ENCODE measurements at regions not wholly inside any gene's neighbourhood (a gene's known extent, or its start where the extent isn't known, plus 50 kb on each side); places are given as distances from the start of the nearest gene placed in this dataset.

DNA sequence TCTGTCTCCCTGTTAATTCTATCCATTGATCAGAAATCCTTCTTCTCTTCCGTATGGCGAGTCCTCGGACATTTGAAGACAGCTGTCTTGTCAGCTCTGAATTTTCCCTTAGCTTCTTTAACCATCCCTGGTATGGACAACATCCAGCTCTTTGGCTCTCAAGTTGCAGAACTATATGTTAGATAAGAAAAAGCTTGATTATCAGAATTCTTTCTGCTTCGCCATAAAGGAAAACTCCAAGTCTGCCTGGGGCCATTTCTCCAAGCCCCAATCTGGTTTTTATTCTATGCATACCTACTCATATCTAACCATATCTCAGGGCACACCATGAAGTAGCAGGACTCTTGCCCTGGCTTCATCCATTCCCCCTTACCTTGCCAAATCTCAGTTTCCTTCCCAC lies 215.7 kb upstream of the TMC3 start:
- no peak for DNase-seq (ENCODE audit: low read depth)

DNA sequence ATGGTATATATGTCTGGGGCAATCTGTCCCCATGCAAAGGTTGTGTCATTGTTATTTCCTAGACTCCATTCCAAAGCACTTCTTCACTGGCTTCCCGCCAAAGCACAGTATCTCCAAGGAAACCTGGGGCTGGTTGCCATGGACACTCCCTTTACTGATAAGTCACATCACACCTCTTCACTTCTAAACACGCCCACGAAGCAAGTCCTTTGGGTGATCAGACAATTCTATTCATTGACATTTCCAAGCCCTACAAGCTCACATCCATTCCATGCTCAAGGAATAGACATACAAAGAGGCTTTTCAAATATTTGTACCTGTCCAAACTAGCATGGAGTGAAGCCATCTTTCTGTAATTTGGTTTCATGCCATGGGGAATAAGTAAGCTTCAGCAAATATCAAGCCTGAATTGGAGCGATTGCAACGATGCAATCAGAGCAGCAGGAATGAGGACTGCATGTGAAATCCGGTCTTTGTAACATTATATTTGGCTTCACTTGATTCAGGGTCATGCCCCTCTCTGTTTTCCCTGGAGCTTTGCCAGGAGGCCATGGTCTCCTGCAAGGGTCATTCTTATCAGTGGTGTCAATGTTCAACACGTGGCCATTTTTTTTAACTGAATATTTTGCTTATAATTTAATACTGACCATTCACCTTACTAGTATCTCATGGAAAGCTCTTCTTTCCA lies 201.6 kb upstream of the TMC3 start:
- DNase-seq (ENCODE audit: low read depth) = no peak

DNA sequence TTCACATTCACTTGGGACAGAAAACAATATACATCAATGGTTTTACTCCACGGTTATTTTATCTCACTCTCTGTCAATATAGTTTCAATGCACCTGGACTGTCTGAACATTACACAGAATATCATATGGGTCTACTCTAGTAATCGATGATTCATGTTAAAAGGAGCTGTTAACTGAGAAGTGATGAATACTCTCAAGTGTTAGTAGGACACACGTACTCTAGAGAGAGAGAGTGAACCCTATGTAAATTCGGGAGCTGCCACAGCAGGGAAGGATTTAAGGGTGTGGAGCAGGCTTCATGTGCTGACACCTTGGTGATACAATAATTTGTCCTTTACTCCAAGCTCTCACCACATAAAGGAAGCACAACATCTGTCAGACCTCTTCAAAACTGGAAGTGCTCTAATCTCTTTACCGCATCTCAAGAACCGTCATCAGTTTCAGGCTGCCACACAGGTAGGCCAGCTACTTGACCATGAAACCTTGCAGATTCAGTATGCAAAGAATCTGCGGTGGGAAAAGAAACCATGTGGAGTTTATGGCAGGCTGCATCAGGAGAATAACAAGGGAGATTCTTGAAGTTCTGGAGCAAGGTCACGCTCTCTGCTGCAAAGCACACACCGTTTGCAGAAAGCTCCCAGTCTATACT lies 199.2 kb upstream of the TMC3 start:
- no peak for DNase-seq (ENCODE audit: low read depth)

DNA sequence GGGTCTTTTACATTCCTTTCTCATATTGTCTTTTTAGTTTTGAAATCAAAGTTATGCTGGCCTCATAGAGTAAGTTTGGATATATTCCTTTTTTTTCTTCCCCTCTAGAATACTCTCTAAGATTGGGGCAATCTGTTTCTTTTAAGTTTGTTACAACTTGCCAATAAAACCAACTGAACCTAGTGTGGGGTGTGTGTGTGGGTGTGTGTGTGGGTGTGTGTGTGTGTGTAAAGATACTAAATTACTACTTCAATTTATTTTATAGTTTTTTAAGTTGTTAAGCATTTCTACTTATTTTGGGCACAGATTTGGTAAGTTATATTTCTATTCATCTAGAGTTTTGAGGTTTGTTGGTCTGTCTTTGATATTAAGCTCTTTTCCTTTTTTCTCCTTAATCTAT lies 198.2 kb upstream of the TMC3 start:
- DNase-seq (ENCODE audit: low read depth) = no peak

DNA sequence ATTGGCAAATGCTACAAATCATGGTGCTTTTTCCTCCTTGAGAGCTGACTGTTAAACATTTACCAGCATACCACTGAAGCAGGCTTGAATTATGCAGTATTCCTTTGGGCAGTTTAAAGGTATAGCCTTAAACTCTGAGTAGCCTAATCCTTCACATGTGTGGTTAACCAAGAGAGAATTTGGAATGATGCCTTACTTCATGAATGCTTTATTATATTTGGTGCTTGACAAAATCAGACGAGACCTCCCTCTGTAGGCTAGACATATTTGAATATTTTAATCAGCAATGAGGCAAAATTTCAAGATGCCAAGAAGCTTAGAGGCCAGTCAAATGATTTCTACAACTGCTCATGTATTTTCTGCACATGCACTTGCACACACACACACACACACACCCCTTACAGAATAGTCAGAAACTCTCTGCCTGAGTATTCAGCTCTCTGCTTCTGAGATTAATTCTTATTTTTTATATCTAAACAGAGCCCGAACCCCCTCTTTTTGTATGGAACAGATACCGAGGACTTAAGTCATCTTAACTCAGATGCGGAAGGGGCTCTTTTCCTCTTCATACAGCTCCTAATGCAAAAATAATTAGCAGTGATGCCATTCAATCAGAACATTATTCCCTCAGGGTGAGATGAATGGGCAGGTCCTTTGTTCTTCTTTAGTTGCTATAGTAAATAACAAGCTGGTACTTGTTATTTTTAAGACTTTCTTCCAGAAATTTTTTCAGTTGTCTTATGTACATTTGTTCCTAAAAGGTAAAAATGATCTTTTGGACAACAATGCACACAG lies 195.5 kb upstream of the TMC3 start:
- DNase-seq (ENCODE audit: low read depth) = no peak

DNA sequence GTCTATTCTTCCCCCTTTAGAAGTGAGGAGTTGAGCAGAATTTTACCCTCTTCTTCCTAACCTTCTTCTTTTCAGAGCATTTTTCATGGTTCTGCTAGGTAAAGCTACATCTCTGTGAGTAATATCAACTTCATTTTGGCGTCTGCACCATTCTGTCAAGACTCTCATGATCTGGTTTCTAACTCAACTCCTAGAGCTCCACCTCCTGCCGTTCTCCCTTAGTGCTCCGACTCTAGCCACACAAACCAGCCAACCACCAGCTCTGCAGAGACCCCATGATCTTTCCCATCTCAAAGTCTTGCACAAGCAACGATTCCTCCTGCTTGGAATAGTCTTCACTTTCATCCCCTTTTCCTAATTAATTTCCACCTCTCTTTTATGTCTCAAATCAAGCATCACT lies 193.9 kb upstream of the TMC3 start:
- no peak for DNase-seq (ENCODE audit: low read depth)

DNA sequence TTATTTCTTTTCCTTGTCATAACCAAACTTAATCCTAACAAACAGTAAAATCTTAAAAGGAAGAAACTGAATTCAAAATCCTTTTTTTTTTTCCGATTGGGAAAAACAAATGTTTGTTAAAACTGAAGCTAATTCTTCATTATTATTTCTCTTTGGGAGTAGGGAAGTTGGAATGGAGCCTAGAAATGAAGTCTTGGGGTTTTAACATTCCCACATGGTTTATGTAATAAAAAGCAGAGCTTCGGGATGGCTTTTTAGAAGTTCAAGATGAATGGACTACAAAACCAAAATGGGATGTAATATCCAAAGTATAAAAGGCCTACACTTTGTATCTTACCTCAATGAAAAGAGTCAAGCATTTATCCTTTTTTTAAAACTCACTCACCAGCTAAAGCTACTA lies 189.0 kb upstream of the TMC3 start:
- no peak for DNase-seq (ENCODE audit: low read depth)

DNA sequence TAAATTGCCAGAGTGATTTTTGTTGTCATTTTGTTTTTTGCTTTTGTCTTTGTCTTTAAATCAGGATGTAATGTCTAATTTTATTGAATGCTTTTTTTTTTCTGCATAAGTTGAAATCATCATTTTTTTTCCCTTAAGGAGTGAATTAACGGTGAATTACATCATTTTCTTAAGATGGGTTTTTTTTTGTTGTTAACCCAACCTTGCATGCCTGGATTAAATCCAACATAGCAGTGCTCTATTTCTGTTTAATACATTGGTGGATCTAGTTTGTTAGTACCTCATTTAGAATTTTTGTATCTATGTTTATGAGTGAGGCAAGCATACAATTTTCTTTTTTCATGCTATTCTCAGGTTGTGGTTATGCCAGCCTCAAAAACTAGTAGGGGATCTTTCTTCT lies 186.4 kb upstream of the TMC3 start:
- no peak for DNase-seq (ENCODE audit: low read depth)

DNA sequence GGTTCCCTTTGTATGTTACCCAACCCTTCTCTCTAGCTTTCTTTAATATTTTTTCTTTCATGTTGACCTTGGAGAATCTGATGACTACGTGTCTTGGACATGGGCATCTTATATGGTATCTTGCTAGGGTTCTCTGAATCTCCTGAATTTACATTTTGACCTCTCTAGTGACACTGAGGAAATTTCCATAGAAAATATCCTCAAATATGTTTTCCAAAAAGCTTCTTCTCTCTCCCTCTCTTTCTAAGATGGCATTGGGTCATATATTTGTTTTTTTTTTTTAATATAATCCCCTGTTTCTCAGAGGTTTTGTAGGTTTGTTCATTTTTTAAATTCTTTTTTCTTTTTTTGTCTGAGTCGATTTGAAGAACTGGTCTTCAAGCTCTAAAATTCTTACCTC lies 184.0 kb upstream of the TMC3 start:
- no peak for DNase-seq (ENCODE audit: low read depth)

DNA sequence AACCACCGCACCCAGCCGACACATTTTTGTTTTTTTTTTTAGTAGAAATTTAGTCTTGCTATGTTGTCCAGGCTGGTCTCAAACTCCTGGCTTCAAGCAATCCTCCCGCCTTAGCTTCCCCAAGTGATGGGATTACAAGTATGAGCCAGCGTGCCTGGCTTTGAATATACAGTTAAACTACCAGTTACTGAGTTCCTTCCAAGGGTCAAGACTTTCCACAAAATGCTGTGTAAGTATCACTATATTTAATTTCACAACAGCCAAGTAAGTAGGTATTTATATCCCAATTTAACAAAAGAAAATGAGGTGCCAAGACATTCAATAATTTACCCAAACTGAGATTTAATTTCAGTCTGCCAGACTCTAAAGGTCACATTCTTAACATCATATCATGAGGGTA lies 181.3 kb upstream of the TMC3 start:
- no peak for DNase-seq (ENCODE audit: low read depth)

DNA sequence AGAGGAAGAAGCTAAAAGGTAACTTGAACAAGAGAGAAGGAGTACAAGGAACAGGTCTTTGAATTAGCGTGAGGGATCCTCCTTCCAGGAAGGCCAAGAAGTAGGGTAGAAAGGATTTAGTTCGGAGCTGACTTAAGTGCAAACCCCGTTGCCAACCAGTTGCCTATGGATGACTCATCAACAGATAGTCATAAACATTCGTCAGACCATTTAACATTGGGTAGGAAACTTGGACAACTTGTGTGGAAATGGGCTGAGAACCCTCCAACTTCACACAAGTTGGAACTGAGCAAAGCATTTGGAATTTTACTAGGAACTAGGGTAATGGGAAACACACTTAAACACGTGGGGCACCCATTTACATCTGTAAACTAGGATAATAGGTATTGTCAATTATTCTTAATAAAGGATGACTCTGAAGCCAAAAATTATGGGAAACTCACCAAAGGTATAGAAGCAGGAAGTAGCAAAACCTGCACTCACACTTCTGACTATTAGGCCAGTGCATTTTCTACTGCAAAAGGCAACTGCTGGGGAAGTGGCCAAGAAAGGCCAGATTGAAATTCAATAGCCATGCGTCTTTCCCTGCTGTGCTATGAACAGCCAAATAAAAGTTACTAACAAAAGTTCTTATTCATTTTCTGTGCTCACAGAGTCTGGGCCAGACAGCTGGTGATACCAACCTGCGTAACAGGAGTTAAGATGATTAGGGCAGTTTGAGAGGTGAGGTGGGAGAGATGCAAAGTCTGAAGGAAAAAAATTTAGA lies 174.5 kb upstream of the TMC3 start:
- no peak for DNase-seq (ENCODE audit: low read depth)

DNA sequence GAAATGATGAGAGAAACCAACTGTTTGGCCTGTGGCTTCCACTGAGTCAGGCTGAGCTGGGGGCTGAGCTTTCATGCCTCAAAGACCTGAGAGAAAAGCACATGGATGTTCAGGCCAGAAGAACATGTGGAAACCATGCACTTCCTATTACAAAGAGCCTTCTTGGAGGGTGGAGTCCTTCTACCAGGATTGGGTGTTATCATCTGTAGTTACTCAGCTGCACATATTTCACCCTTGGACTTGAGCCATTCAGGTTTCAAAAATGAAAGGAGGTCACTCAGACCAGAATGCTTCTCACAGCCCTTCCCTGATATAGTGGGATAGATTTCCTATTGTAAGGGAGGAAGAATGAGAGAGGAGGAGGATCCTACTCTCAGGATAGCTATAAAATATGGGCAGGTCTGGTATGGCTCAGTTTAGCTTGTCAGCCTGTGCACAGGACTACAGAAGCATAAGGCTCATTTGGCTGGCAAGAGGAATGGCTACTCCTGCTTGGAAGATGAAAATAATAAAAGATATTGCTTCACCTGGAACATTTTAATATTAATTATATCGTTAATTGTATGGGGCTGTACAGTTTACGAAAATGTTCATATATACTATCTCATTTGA lies 173.6 kb upstream of the TMC3 start:
- DNase-seq (ENCODE audit: low read depth) = no peak

DNA sequence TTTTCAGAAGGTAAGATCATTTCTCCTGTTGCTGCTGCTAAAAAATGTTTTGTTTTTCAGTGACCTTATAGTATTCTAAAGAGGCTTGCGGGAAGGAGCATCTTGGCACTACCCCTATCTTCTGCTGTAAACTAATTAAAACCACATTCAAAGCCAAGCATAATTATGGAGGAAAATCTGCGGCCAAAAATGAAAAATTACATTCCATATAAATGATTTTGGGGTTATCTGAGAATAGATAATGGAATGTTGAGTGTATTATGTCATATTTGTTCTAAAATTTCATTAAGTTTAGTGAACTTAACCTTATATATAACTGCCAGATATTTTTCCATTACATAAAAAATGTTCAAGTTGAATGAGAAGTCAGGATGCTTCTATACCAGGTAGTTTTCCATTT lies 170.4 kb upstream of the TMC3 start:
- no peak for DNase-seq (ENCODE audit: low read depth)

DNA sequence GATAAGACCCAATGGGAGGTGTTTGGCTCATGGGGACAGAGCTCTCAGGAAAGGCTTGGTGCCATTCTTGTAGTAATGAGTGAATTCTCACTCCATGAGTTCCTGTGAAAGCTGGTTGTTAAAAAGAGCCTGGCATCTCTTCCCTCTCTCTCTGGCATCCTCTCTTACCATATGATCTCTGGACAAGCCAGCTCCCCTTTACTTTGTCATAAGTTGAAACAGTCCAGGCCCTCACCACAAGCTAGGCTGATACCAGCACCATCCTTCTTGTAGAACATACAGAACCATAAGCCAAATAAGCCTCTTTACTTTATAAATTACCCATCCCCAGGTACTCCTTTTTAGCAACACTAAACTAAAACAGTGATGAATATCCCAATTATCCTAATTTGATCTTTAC lies 166.9 kb upstream of the TMC3 start:
- no peak for DNase-seq (ENCODE audit: low read depth)

DNA sequence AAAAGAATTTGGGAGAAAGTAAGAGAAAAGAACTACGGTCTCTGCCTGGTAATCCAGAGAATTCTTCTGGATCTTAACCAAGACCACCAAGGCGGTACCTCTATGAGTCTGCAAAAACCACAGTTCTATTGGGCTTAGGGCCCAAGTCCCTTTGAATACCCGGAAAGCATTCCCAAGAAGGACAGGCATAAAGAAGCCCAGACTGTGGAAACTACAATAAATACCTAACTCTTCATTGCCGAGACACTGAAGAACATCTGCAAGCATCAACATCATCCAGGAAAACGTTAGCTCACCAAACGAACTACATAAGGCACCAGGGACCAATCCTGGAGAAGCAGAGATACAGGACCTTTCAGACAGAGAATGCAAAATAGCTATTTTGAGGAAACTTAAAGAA lies 162.3 kb upstream of the TMC3 start:
- DNase-seq (ENCODE audit: low read depth) = no peak

DNA sequence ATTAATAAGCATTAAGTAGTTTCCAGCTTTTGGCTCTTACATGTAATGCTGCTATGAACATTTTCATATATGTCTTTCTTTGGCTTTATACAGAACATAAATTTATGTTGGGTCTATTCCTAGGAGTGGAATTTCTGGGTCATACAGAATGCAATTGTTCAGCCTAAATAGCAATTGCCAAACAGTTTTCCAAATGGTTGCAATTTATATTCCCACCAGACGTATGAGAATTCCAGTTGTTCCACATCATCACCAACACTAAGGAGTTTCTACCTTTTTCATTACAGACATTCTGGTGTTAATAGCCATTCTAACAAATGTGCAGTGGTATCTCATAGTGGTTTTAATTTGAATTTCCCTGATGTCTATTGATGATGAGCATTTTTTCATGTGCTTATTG lies 160.1 kb upstream of the TMC3 start:
- no peak for DNase-seq (ENCODE audit: low read depth)

DNA sequence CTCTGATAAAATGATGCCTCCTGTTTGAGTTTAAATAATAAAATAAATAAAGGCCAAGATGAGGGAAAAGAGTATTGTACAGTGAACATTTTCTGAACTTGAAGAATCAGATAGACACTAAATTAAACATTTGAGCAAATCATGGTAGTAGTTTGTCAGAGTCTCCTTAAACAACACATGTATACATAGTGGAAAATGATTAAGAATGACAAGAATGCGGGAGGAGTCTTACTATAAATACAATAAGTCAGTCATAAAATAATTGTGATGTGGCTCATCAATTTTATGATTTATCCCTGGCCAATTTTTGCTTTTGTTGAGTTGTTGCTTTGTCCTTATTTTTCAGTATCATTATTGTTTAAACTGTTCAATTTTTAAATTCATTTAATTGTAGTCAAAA lies 158.0 kb upstream of the TMC3 start:
- peak; percentile 20 for DNase-seq (ENCODE audit: low read depth)

DNA sequence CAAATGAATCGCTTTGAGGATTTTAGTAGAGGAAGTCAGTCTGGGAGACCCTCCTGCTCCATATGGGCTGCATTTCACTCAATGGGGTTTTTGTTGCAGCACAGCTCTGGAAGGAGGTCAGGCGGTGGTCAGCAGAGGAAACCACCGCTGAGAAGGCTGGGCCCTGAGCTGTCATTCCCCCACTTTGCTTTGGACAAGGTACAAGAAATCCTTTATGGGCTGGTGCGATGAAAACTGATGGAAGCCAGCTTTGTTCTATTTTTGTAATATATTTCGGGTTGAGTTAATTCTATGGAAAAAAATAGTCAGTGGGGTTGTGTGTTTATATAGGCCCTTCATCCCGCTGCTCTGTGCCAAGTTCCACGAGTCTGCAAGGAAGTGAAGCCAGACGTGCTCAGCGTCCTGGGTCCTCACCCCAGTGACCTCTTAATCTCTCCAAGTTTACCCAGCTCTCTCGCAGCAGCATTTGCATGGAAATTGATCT lies 157.1 kb upstream of the TMC3 start:
- DNase-seq (ENCODE audit: low read depth) = peak; percentile 47

DNA sequence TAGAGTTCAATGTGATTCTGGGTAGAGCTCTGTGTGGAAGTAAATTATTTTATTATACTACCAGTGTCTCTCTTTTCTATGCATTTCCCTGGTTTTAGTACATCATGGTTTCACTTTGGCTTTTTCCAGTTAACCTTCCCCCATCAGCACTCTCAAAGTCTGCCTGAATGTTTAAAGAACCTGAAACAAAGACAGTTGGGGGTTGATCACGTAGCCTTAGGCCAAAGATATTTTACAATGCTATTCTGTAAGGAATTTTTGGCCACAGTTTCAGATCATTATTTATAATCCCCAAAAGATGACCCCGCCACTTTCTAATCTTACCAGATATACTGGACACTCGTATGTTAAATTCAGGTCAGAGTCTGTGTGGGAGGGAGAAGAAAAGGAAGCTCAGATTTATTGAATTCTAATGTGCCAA lies 156.3 kb upstream of the TMC3 start:
- DNase-seq (ENCODE audit: low read depth) = peak; percentile 18

DNA sequence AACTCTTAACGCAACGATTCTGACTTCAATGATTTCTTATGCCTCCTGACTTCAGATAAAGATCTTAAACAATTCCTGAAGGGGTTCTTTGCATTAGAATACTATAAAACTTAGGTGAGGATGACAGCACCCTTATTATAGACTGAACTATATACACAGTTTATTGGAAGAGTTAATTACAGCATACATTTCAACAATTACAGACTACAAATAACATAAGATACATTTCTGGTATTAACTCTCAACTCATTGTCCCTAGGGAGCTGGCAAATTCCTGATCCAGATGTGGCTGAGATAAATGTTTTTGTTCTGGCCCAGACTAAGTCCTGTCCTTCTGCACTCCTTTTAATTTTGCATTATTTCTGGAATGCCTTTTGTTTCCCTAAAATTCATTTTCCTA lies 155.5 kb upstream of the TMC3 start:
- DNase-seq (ENCODE audit: low read depth) = no peak

DNA sequence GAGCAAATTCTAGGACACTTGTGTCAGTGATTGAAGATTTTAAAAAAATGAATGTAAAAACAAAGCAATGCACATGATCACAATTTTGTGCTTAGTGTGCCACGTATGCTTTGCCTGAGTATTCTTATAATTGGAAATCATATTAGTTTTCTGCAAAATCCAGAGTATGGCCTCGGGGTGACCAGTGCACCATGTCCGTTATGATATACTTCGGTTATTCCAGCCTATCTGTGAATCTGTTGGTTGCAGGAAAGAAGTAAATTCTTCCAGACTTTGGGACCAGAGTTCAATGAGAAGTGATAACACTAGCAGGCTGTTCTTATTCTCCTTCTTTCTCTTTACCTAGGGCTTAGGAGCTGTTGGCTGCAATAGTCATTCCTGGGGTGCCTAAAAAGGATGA lies 152.0 kb upstream of the TMC3 start:
- no peak for DNase-seq (ENCODE audit: low read depth)

DNA sequence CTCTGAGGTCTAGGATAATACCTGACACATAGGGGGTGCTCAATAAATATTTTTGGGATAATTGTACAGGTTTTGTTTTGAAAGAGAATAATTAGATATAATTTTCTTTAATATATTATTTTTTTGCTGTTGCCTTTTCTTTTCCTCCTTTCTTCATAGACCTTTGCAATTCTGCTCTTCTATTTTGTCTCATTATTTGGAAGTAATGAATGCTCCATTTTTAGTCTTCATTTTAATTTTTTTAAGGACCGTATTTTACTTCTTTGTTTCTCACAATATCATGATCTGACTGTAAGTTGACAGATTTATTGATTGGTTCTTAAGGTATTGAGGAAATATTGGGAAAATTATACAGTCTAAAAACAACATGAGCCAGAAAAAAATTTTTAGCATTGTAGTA lies 150.5 kb upstream of the TMC3 start:
- no peak for DNase-seq (ENCODE audit: low read depth)

All from iris pigment epithelial cell (primary cell).